ENCODE measurements at regions not wholly inside any gene's neighbourhood (a gene's known extent, or its start where the extent isn't known, plus 50 kb on each side); places are given as distances from the start of the nearest gene placed in this dataset.

- TF ChIP-seq ETS1 (IDR thresholded peaks at IDR 0.05) (no peak), STAT1 (IDR thresholded peaks at IDR 0.05; ENCODE audit: unreplicated experiment) (no peak), ZNF114 (CRISPR knock-in tag; IDR thresholded peaks at IDR 0.05) (no peak), NANOG (IDR thresholded peaks at IDR 0.05; ENCODE audit: borderline replicate concordance) (no peak), CREB1 (CRISPR knock-in tag; IDR thresholded peaks at IDR 0.05; ENCODE audit: low read depth) (no peak)
- TF ChIP-seq, protein P1, sequence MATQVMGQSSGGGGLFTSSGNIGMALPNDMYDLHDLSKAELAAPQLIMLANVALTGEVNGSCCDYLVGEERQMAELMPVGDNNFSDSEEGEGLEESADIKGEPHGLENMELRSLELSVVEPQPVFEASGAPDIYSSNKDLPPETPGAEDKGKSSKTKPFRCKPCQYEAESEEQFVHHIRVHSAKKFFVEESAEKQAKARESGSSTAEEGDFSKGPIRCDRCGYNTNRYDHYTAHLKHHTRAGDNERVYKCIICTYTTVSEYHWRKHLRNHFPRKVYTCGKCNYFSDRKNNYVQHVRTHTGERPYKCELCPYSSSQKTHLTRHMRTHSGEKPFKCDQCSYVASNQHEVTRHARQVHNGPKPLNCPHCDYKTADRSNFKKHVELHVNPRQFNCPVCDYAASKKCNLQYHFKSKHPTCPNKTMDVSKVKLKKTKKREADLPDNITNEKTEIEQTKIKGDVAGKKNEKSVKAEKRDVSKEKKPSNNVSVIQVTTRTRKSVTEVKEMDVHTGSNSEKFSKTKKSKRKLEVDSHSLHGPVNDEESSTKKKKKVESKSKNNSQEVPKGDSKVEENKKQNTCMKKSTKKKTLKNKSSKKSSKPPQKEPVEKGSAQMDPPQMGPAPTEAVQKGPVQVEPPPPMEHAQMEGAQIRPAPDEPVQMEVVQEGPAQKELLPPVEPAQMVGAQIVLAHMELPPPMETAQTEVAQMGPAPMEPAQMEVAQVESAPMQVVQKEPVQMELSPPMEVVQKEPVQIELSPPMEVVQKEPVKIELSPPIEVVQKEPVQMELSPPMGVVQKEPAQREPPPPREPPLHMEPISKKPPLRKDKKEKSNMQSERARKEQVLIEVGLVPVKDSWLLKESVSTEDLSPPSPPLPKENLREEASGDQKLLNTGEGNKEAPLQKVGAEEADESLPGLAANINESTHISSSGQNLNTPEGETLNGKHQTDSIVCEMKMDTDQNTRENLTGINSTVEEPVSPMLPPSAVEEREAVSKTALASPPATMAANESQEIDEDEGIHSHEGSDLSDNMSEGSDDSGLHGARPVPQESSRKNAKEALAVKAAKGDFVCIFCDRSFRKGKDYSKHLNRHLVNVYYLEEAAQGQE (IDR thresholded peaks at IDR 0.05; ENCODE audit: unreplicated experiment) = no peak
Observed at GRCh38 chr22:49042877-49043859, 784.5 kb downstream of the BRD1 start (continued).

DNA sequence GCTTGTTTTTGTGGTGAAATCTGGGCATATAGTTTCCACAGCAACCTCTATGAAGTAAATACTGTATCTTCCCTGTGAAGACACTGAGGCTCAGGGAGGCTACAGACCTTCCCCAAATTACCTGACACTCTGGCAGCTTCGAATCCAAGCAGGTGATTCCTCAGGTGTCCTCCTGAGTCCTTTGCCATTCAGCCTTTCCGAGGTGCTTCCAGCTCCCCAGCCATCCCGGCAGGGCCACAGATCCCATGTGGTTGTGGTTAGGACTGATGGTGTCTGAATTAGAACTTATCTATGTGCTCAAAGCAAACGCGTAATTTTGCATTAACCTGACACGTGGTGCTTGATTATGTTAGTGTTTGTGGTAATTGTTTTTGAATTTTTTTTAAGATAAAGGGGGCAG lies 785.6 kb downstream of the BRD1 start:
- Histone ChIP-seq H3K4me2 (no peak overlapping the region), H3F3A (replicated peaks; ENCODE audit: low read depth) (no peaks in the 10 kb centered on the region), H3K27me3 (ENCODE audit: insufficient read depth) (no peaks in the 10 kb centered on the region), H4K20me1 (replicated peaks; ENCODE audit: insufficient read depth) (no peaks in the 10 kb centered on the region), H3K4me3 (no peak overlapping the region), H2AFZ (no peak overlapping the region), H3K4me1 (ENCODE audit: insufficient read depth) (no peaks in the 10 kb centered on the region), H3K79me2 (replicated peaks; ENCODE audit: insufficient read depth) (no peaks in the 10 kb centered on the region), H3K36me3 (ENCODE audit: insufficient read depth) (no peaks in the 10 kb centered on the region), H3K27ac (ENCODE audit: low read depth) (no peak overlapping the region), H3K9me2 (ENCODE audit: insufficient read depth) (no peaks in the 10 kb centered on the region)
- Mint-ChIP-seq H3K36me3 (ENCODE audit: low read depth) (no peaks in the 10 kb centered on the region; the same call in 2 of the 3 replicates), H3K4me1 (peaks cover 6% of the 10 kb centered on the region), H3K9me3 (peaks cover under 1% of the 10 kb centered on the region; the same call in 1 of the 3 replicates), H3K27ac (no peak overlapping the region), H3K27me3 (ENCODE audit: insufficient read depth, low read depth, poor library complexity) (peaks cover 13% of the 10 kb centered on the region), H3K4me3 (no peak overlapping the region)
- no peak for DNase-seq (ENCODE audit: low spot score)
- no peak for ATAC-seq
- TF ChIP-seq CREB1 (CRISPR knock-in tag; IDR thresholded peaks at IDR 0.05; ENCODE audit: low read depth) = no peak
- no peak for TF ChIP-seq EZH2 (IDR thresholded peaks at IDR 0.05; ENCODE audit: low read depth, unreplicated experiment)
- no peak for TF ChIP-seq ZNF331 (CRISPR knock-in tag; IDR thresholded peaks at IDR 0.05; ENCODE audit: low read depth)
- no peak for TF ChIP-seq ZNF114 (CRISPR knock-in tag; IDR thresholded peaks at IDR 0.05)
- TF ChIP-seq JUNB (IDR thresholded peaks at IDR 0.05; ENCODE audit: unreplicated experiment) = no peak
- TF ChIP-seq, protein P2, sequence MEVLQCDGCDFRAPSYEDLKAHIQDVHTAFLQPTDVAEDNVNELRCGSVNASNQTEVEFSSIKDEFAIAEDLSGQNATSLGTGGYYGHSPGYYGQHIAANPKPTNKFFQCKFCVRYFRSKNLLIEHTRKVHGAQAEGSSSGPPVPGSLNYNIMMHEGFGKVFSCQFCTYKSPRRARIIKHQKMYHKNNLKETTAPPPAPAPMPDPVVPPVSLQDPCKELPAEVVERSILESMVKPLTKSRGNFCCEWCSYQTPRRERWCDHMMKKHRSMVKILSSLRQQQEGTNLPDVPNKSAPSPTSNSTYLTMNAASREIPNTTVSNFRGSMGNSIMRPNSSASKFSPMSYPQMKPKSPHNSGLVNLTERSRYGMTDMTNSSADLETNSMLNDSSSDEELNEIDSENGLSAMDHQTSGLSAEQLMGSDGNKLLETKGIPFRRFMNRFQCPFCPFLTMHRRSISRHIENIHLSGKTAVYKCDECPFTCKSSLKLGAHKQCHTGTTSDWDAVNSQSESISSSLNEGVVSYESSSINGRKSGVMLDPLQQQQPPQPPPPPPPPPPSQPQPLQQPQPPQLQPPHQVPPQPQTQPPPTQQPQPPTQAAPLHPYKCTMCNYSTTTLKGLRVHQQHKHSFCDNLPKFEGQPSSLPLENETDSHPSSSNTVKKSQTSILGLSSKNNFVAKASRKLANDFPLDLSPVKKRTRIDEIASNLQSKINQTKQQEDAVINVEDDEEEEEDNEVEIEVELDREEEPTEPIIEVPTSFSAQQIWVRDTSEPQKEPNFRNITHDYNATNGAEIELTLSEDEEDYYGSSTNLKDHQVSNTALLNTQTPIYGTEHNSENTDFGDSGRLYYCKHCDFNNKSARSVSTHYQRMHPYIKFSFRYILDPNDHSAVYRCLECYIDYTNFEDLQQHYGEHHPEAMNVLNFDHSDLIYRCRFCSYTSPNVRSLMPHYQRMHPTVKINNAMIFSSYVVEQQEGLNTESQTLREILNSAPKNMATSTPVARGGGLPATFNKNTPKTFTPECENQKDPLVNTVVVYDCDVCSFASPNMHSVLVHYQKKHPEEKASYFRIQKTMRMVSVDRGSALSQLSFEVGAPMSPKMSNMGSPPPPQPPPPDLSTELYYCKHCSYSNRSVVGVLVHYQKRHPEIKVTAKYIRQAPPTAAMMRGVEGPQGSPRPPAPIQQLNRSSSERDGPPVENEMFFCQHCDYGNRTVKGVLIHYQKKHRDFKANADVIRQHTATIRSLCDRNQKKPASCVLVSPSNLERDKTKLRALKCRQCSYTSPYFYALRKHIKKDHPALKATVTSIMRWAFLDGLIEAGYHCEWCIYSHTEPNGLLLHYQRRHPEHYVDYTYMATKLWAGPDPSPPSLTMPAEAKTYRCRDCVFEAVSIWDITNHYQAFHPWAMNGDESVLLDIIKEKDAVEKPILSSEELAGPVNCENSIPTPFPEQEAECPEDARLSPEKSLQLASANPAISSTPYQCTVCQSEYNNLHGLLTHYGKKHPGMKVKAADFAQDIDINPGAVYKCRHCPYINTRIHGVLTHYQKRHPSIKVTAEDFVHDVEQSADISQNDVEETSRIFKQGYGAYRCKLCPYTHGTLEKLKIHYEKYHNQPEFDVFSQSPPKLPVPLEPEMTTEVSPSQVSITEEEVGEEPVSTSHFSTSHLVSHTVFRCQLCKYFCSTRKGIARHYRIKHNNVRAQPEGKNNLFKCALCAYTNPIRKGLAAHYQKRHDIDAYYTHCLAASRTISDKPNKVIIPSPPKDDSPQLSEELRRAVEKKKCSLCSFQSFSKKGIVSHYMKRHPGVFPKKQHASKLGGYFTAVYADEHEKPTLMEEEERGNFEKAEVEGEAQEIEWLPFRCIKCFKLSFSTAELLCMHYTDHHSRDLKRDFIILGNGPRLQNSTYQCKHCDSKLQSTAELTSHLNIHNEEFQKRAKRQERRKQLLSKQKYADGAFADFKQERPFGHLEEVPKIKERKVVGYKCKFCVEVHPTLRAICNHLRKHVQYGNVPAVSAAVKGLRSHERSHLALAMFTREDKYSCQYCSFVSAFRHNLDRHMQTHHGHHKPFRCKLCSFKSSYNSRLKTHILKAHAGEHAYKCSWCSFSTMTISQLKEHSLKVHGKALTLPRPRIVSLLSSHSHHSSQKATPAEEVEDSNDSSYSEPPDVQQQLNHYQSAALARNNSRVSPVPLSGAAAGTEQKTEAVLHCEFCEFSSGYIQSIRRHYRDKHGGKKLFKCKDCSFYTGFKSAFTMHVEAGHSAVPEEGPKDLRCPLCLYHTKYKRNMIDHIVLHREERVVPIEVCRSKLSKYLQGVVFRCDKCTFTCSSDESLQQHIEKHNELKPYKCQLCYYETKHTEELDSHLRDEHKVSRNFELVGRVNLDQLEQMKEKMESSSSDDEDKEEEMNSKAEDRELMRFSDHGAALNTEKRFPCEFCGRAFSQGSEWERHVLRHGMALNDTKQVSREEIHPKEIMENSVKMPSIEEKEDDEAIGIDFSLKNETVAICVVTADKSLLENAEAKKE (CRISPR knock-in tag; IDR thresholded peaks at IDR 0.05) = no peak
- TF ChIP-seq CTCF (conservative IDR thresholded peaks at IDR 0.05; ENCODE audit: low read depth in 2 of 2) = no peak
- TF ChIP-seq STAT1 (IDR thresholded peaks at IDR 0.05; ENCODE audit: unreplicated experiment) = no peak

Measured in GM23338 (cell line).